Activated CD8-positive, alpha-beta memory T cell treated with anti-CD3 and anti-CD28 coated beads, Interleukin-2, amount 50 U/mL, for 1 hour (primary cell): ENCODE measurements at regions not wholly inside any gene's neighbourhood (a gene's known extent, or its start where the extent isn't known, plus 50 kb on each side); places are given as distances from the start of the nearest gene placed in this dataset.

Experiments
- DNase-seq: peaks from one replicate; pipeline ENCODE4 v3.0.0-alpha.2; 2020; ENCODE audit errors: extremely low read depth

- DNase-seq, result no peak
These were observed 165.2 kb downstream of the ZPLD1 start for GRCh38 chr3:102599819-102600576.

- no peak for DNase-seq
These were observed 170.3 kb downstream of the ZPLD1 start for GRCh38 chr3:102605153-102605552.

GRCh38 chr3:102608875-102609274, 174.1 kb downstream of the ZPLD1 start:
- DNase-seq, result no peak

- no peak for DNase-seq
These were observed 179.3 kb downstream of the ZPLD1 start for GRCh38 chr3:102614021-102614569.

GRCh38 chr3:102614585-102614984, 179.8 kb downstream of the ZPLD1 start:
- no peak for DNase-seq

- DNase-seq, result no peak
These were observed 182.6 kb downstream of the ZPLD1 start for GRCh38 chr3:102617381-102617780.

- DNase-seq, result no peak
These were observed 184.5 kb downstream of the ZPLD1 start for GRCh38 chr3:102619361-102619760.

GRCh38 chr3:102629943-102630342, 195.1 kb downstream of the ZPLD1 start:
- no peak for DNase-seq

GRCh38 chr3:102630531-102630930, 195.7 kb downstream of the ZPLD1 start:
- no peak for DNase-seq

GRCh38 chr3:102643546-102643945, 208.7 kb downstream of the ZPLD1 start:
- no peak for DNase-seq

- no peak for DNase-seq
These were observed 211.7 kb downstream of the ZPLD1 start for GRCh38 chr3:102646557-102646956.

GRCh38 chr3:102660653-102661052, 225.8 kb downstream of the ZPLD1 start:
- no peak for DNase-seq

- no peak for DNase-seq
These were observed 227.1 kb downstream of the ZPLD1 start for GRCh38 chr3:102661707-102662497.

GRCh38 chr3:102662498-102662772, 227.6 kb downstream of the ZPLD1 start:
- no peak for DNase-seq

GRCh38 chr3:102664126-102664525, 229.3 kb downstream of the ZPLD1 start:
- DNase-seq, result no peak

- no peak for DNase-seq
These were observed 230.4 kb downstream of the ZPLD1 start for GRCh38 chr3:102665183-102665582.

GRCh38 chr3:102668247-102668646, 233.4 kb downstream of the ZPLD1 start:
- no peak for DNase-seq

GRCh38 chr3:102670986-102671385, 236.2 kb downstream of the ZPLD1 start:
- no peak for DNase-seq

- no peak for DNase-seq
These were observed 237.5 kb downstream of the ZPLD1 start for GRCh38 chr3:102672305-102672704.

GRCh38 chr3:102673271-102674115, 238.7 kb downstream of the ZPLD1 start:
- DNase-seq, result no peak

- DNase-seq, result no peak
These were observed 239.5 kb downstream of the ZPLD1 start for GRCh38 chr3:102674284-102674683.

- no peak for DNase-seq
These were observed 241.6 kb downstream of the ZPLD1 start for GRCh38 chr3:102676424-102676823.
